ENCODE measurements at regions not wholly inside any gene's neighbourhood (a gene's known extent, or its start where the extent isn't known, plus 50 kb on each side); places are given as distances from the start of the nearest gene placed in this dataset.

GRCh38 chr11:26191193-26191592 lies 140.7 kb upstream of the ANO3 start:
- TF ChIP-seq CTCF (IDR thresholded peaks at IDR 0.05; ENCODE audit: low read depth, low read length, missing control alignments): no peak
- H3K4me3 ChIP-seq (replicated peaks; ENCODE audit: low read depth, low read length): no peak overlapping the region
- DNase-seq (ENCODE audit: extremely low read depth, low read depth): no peak

GRCh38 chr11:26193694-26194365 lies 138.1 kb upstream of the ANO3 start:
- no peak for TF ChIP-seq CTCF (IDR thresholded peaks at IDR 0.05; ENCODE audit: low read depth, low read length, missing control alignments)
- H3K4me3 ChIP-seq (replicated peaks; ENCODE audit: low read depth, low read length): no peak overlapping the region
- no peak for DNase-seq (ENCODE audit: extremely low read depth, low read depth)

- H3K4me3 ChIP-seq (replicated peaks; ENCODE audit: low read depth, low read length): no peak overlapping the region
- no peak for TF ChIP-seq CTCF (IDR thresholded peaks at IDR 0.05; ENCODE audit: low read depth, low read length, missing control alignments)
- DNase-seq (ENCODE audit: extremely low read depth, low read depth): no peak
Observed at GRCh38 chr11:26194881-26195280, 137.0 kb upstream of the ANO3 start.

- DNase-seq (ENCODE audit: extremely low read depth, low read depth): no peak
- H3K4me3 ChIP-seq (replicated peaks; ENCODE audit: low read depth, low read length): no peak overlapping the region
- no peak for TF ChIP-seq CTCF (IDR thresholded peaks at IDR 0.05; ENCODE audit: low read depth, low read length, missing control alignments)
Observed at GRCh38 chr11:26198532-26199096, 133.3 kb upstream of the ANO3 start.

- no peak for TF ChIP-seq CTCF (IDR thresholded peaks at IDR 0.05; ENCODE audit: low read depth, low read length, missing control alignments)
- no peak for DNase-seq (ENCODE audit: extremely low read depth, low read depth)
- no peak overlapping the region for H3K4me3 ChIP-seq (replicated peaks; ENCODE audit: low read depth, low read length)
Observed at GRCh38 chr11:26199331-26200095, 132.4 kb upstream of the ANO3 start.

GRCh38 chr11:26201411-26201810 lies 130.5 kb upstream of the ANO3 start:
- no peak for DNase-seq (ENCODE audit: extremely low read depth, low read depth)
- no peak overlapping the region for H3K4me3 ChIP-seq (replicated peaks; ENCODE audit: low read depth, low read length)
- TF ChIP-seq CTCF (IDR thresholded peaks at IDR 0.05; ENCODE audit: low read depth, low read length, missing control alignments): no peak

Measured in HFF-Myc (cell line).